ENCODE measurements at regions not wholly inside any gene's neighbourhood (a gene's known extent, or its start where the extent isn't known, plus 50 kb on each side); places are given as distances from the start of the nearest gene placed in this dataset.
"Not testable (repeated sequence)": the region's sequence is repeated elsewhere in the genome, so short reads cannot be mapped to it uniquely, and the experiment has no call there.

- not testable (repeated sequence) for TF ChIP-seq CTCF (conservative IDR thresholded peaks at IDR 0.05); EZH2 (IDR thresholded peaks at IDR 0.05; ENCODE audit: low read depth)
These were observed 562.9 kb downstream of the RIT2 start for GRCh38 chr18:42552559-42552958.
